ENCODE measurements at regions not wholly inside any gene's neighbourhood (a gene's known extent, or its start where the extent isn't known, plus 50 kb on each side); places are given as distances from the start of the nearest gene placed in this dataset.

DNA sequence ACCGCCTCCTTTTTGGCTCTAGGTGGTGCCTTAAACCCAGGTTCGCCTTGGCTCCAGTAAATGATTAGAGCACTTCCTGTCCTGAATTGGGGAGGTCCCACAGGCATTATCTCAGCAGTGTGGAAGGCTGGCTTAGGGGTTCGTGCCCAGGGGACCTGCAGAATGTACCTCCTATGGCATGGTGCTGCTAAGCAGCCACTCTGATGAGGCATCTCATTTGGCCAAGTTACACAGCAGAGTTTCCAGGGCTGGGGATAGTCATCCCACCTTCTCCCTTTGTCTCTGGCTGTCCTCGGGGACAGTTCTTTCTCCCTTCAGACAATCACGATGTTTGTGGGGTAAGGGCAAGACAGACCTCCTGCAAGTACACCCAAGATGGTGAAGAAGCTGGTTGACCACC is 371.2 kb downstream of the VPS13C start:
- no peak for TF ChIP-seq EZH2phosphoT487 (IDR thresholded peaks at IDR 0.05; ENCODE audit: insufficient read depth, low read depth)
- no peak for TF ChIP-seq EZH2 (IDR thresholded peaks at IDR 0.05; ENCODE audit: insufficient read depth, poor library complexity, severe bottlenecking)
